T-helper 2 cell treated with Interferon-gamma antibody and Interleukin-4, amounts not matched to agents 5 μg/mL and 100 μg/mL, for 36 hours (primary cell): ENCODE measurements at regions not wholly inside any gene's neighbourhood (a gene's known extent, or its start where the extent isn't known, plus 50 kb on each side); places are given as distances from the start of the nearest gene placed in this dataset.
A peak's percentile ranks its signal among the peaks of the same experiment; 100 is the strongest.
"Not testable (repeated sequence)": the region's sequence is repeated elsewhere in the genome, so short reads cannot be mapped to it uniquely, and the experiment has no call there.

Source experiments
- DNase-seq: peaks from one replicate; pipeline ENCODE4 v3.0.0; 2021; ENCODE audit warnings: low spot score
- H3K27ac Mint-ChIP-seq: one replicate; pipeline ENCODE4 v1.8.0; 2021; ENCODE audit warnings: mild to moderate bottlenecking, mixed read lengths
- H3K27me3 Mint-ChIP-seq: one replicate; pipeline ENCODE4 v1.8.0; 2021; ENCODE audit warnings: low read depth, mixed read lengths
- H3K36me3 Mint-ChIP-seq: one replicate; pipeline ENCODE4 v1.8.0; 2021; ENCODE audit warnings: low read depth, mixed read lengths
- H3K4me1 Mint-ChIP-seq: one replicate; pipeline ENCODE4 v1.8.0; 2021; ENCODE audit warnings: low read depth, mixed read lengths
- H3K4me3 Mint-ChIP-seq: one replicate; pipeline ENCODE4 v1.8.0; 2022; ENCODE audit warnings: mild to moderate bottlenecking, moderate library complexity, mixed read lengths
- H3K9me3 Mint-ChIP-seq: one replicate; pipeline ENCODE4 v1.8.0; 2021; ENCODE audit warnings: mixed read lengths

- H3K9me3 Mint-ChIP-seq: peaks cover 10% of the 10 kb centered on the region
- H3K27ac Mint-ChIP-seq: no peak overlapping the region
- DNase-seq: no peak
- H3K4me1 Mint-ChIP-seq: peaks cover 50% of the 10 kb centered on the region
- peaks cover 14% of the 10 kb centered on the region for H3K36me3 Mint-ChIP-seq
- peaks cover 16% of the 10 kb centered on the region for H3K27me3 Mint-ChIP-seq
- H3K4me3 Mint-ChIP-seq: no peak overlapping the region
Measured at GRCh38 chr4:83213640-83214039, 71.0 kb downstream of the COQ2 start.

DNA sequence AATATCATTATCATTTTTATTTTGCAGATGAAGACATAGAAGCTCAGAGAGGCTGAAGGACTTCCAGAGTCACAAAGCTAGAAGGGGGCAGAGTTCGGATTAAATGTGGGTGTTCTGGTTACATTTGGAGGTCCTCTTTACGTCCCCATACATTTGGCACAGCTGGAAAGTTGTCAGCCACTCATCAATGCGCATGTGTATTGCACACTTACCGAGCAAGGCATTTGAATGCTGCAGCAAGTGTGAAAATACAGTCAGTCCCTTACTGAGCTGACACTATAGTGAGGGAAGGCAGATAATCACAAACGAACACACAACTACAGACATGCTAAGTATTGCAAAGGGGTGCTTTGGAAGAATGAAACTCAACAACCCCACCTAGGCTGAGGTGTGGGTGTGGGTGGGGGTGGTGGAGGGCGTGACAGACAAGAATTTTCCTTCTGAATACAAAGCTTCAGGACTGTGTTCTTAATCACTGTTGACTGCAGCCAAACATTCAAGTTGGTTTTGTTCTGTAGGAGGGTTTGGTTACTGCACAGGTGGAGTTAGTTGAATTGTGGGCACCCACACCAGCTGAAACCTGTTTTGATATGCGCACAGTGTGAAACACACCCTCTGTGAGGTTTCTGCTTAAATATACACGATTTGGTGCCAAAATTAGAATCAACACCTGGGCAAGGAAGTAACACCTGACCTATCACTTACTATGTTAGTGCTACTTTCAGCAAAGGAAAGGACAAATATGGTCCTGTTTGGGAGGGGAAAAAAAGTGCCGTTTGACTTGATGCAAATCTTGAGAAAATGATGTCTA lies 72.4 kb downstream of the COQ2 start:
- DNase-seq: no peak
- peak overlapping the region; percentile 86 for H3K27ac Mint-ChIP-seq
- peaks cover 24% of the 10 kb centered on the region for H3K27me3 Mint-ChIP-seq
- peaks cover 10% of the 10 kb centered on the region for H3K9me3 Mint-ChIP-seq
- peaks cover 14% of the 10 kb centered on the region for H3K36me3 Mint-ChIP-seq
- peaks cover 36% of the 10 kb centered on the region for H3K4me1 Mint-ChIP-seq
- H3K4me3 Mint-ChIP-seq: peak overlapping the region; percentile 65

- peaks cover 7% of the 10 kb centered on the region for H3K36me3 Mint-ChIP-seq
- no peak overlapping the region for H3K4me3 Mint-ChIP-seq
- H3K4me1 Mint-ChIP-seq: peaks cover 25% of the 10 kb centered on the region
- peaks cover 24% of the 10 kb centered on the region for H3K27me3 Mint-ChIP-seq
- H3K9me3 Mint-ChIP-seq: no peaks in the 10 kb centered on the region
- H3K27ac Mint-ChIP-seq: no peak overlapping the region
- no peak for DNase-seq
Measured at GRCh38 chr4:83209419-83209818, 75.2 kb downstream of the COQ2 start.

DNA sequence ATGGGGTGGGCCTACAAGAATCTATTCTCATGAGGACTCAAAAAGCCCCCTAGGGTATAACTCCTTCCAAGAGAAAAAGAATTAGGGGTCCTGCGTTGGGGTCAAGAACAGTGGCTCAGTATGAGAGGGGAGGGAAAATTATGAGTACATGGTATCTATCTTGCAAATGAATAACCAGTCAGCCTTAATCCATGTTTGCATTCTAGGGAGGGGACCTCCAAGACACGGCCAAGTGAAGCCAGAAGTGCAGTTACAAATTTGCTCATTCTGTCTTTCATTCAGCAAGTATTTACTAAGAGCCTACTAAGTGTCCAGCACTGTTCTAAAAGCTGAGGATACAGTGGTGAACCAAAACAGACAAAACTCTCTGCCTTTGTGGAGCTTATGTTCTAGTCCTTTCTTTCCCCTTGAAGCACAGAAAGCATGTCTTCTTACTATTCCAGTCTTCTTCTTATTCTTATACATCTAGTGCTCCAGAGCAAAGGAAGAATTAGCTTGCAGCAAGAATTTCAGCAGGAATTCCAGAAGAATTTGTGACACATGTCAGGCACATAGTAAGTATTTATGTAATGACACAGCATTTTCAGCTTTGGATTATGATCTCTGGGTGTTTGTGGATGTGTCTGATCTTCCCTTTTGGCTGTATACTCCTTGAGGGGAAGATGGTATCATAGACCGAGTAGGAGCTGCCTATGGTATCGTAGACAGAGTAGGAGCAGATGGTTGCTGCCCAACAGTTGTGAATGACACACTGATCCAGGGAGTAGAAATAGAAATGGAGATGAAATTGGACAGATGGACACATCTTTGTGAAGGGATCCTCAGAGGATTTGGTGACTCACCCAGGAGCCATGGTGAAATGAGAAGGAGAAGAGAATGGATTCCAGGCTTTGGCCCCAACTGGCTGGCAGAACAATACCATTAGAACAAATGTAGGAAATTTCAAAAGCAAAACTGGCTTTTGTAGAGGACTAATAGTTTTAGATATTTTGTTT lies 75.9 kb downstream of the COQ2 start:
- H3K27me3 Mint-ChIP-seq: peaks cover 24% of the 10 kb centered on the region
- no peak overlapping the region for H3K4me3 Mint-ChIP-seq
- H3K36me3 Mint-ChIP-seq: peaks cover 6% of the 10 kb centered on the region
- no peak overlapping the region for H3K27ac Mint-ChIP-seq
- DNase-seq: no peak
- peaks cover 25% of the 10 kb centered on the region for H3K4me1 Mint-ChIP-seq
- no peaks in the 10 kb centered on the region for H3K9me3 Mint-ChIP-seq

DNA sequence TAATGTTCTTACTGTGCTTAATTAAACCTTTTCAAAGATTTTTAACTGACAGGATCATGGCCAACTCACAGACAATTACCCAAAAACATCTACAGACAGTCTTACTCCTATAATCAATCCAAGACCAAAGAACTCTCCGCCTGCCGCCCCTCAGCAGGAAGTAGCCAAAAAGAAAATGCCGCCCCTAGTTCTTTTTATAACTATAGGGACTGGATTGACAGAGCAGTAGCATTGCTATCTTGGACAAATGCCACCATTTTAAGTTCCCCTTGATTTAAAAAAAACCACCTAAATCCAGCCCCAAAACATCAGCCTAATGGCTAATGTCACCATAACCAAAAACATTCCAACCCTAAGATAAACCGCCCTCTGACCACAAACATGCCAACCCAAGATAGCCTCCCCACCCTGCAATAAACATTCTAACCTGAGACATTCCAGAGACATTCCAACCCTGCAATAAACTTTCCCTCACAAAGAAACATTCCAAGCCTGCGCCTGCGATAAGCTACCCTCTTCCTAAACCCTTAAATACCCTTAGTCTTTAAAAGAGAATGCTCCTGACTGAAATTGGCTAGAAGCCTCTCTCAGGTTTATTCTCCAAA lies 77.0 kb downstream of the COQ2 start:
- DNase-seq: no peak
- Mint-ChIP-seq H3K9me3 (no peaks in the 10 kb centered on the region), H3K27ac (no peak overlapping the region)

GRCh38 chr4:83205760-83206159 lies 78.8 kb downstream of the COQ2 start:
- H3K36me3 Mint-ChIP-seq: no peaks in the 10 kb centered on the region
- no peak for DNase-seq

More for the DNA sequence above, 77.0 kb downstream of the COQ2 start:
- no peak overlapping the region for H3K4me3 Mint-ChIP-seq
- peaks cover 23% of the 10 kb centered on the region for H3K27me3 Mint-ChIP-seq
- H3K4me1 Mint-ChIP-seq: peaks cover 16% of the 10 kb centered on the region
- peaks cover under 1% of the 10 kb centered on the region for H3K36me3 Mint-ChIP-seq

DNA sequence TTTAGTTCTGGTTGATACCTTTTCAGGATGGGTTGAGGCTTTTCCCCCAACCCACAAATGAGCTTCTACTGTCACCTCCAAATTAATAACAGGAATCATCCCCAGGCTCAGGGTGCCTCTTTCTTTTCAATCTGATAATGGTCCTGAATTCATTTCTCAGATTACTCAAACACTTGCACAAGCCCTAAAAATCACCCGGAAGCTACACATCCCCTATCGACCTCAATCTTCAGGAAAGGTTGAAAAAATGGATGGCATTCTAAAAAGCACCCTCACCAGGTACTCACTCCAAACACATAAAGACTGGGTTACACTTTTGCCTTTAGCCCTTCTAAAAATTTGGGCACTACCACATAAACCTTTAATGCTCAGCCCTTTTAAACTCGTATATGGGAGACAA lies 79.9 kb downstream of the COQ2 start:
- Mint-ChIP-seq H3K4me3 (no peak overlapping the region), H3K9me3 (no peaks in the 10 kb centered on the region), H3K27me3 (peaks cover 20% of the 10 kb centered on the region), H3K4me1 (peaks cover 2% of the 10 kb centered on the region), H3K36me3 (no peaks in the 10 kb centered on the region), H3K27ac (no peak overlapping the region)
- DNase-seq: no peak

More at GRCh38 chr4:83205760-83206159, 78.8 kb downstream of the COQ2 start:
- Mint-ChIP-seq H3K4me1 (peaks cover 3% of the 10 kb centered on the region), H3K4me3 (no peak overlapping the region), H3K27me3 (peaks cover 24% of the 10 kb centered on the region), H3K27ac (no peak overlapping the region), H3K9me3 (no peaks in the 10 kb centered on the region)

GRCh38 chr4:83201761-83202160 lies 82.8 kb downstream of the COQ2 start:
- Mint-ChIP-seq H3K27me3 (peaks cover 7% of the 10 kb centered on the region), H3K36me3 (peaks cover 3% of the 10 kb centered on the region), H3K9me3 (peaks cover 3% of the 10 kb centered on the region), H3K27ac (no peak overlapping the region), H3K4me3 (no peak overlapping the region), H3K4me1 (peaks cover 4% of the 10 kb centered on the region)
- no peak for DNase-seq

GRCh38 chr4:83197555-83198235 lies 83.2 kb upstream of the PLAC8 start:
- H3K4me1 Mint-ChIP-seq: peaks cover 5% of the 10 kb centered on the region
- H3K27me3 Mint-ChIP-seq: peaks cover 7% of the 10 kb centered on the region
- H3K36me3 Mint-ChIP-seq: peaks cover 3% of the 10 kb centered on the region
- H3K9me3 Mint-ChIP-seq: peaks cover 3% of the 10 kb centered on the region
- no peak for DNase-seq
- H3K4me3 Mint-ChIP-seq: no peak overlapping the region
- H3K27ac Mint-ChIP-seq: no peak overlapping the region

DNA sequence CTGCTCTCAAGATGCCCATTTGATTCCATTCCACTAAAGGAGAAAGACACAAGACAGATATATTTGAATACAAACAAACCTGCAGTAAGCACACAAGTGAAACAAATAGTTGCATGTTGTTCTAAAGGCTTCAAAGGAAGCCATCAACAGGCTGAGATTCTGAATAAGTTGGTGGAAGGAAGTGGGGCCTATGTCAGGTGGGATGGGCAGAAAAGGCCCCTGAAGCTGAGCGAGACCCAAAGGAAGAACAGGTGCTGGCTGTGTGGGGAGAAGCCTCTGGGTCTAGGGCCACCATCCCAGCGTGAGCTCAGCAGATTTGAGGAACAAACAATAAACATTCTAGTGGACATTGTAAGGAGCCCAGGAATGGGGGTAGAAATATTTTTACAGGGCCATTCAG lies 82.4 kb upstream of the PLAC8 start:
- Mint-ChIP-seq H3K27ac (no peak overlapping the region), H3K36me3 (peaks cover 3% of the 10 kb centered on the region), H3K27me3 (peaks cover 4% of the 10 kb centered on the region), H3K4me3 (no peak overlapping the region), H3K4me1 (peaks cover 5% of the 10 kb centered on the region), H3K9me3 (peaks cover 3% of the 10 kb centered on the region)
- DNase-seq: no peak

DNA sequence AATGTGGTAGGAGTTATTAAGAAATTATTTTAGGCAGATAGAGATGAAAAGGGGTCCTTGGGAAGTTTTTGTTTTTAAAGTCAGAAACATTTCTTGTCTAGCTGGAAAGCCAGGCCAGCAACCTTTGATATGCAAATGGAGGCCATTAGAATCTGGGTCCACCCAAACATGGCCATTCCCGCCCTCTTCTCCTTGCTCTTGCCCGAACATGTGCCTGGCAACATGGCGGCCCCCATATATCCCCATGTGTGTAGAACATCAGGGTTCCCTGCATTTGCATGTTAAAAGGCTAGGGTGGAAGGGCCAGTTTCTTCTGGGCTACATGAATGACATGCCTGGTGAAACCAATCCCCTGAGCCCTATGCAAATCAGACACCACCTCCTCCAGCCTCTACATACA lies 80.7 kb upstream of the PLAC8 start:
- Mint-ChIP-seq H3K27me3 (peaks cover 4% of the 10 kb centered on the region), H3K4me3 (no peak overlapping the region), H3K4me1 (peaks cover 5% of the 10 kb centered on the region), H3K27ac (no peak overlapping the region), H3K9me3 (peaks cover 3% of the 10 kb centered on the region), H3K36me3 (peaks cover 3% of the 10 kb centered on the region)
- no peak for DNase-seq

- H3K9me3 Mint-ChIP-seq, H3K27me3 Mint-ChIP-seq, H3K27ac Mint-ChIP-seq, DNase-seq, H3K36me3 Mint-ChIP-seq, H3K4me1 Mint-ChIP-seq, H3K4me3 Mint-ChIP-seq: not testable (repeated sequence)
Measured at GRCh38 chr4:83194588-83194987, 80.1 kb upstream of the PLAC8 start.

DNA sequence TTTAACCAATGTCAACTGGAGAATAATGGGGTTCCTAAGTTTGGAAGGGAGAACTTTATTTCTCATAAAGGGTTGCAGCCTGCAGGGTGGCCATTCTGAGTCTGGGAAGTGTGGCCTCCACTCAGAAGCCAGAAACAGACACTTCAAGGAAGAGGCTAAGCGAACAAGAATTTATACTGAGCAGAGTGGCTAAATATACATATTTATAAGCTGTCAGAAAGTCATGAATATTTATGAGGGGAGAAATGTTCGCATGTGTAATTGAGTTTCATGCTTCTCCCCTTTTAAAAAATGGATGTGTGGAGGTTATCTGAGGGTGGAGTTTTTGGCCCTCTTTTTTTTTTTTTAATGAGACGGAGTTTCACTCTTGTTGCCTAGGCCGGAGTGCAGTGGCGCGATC lies 78.1 kb upstream of the PLAC8 start:
- Mint-ChIP-seq H3K27me3 (peaks cover 7% of the 10 kb centered on the region), H3K4me3 (no peak overlapping the region), H3K9me3 (peaks cover 3% of the 10 kb centered on the region), H3K27ac (no peak overlapping the region), H3K36me3 (peaks cover 5% of the 10 kb centered on the region), H3K4me1 (peaks cover 8% of the 10 kb centered on the region)
- DNase-seq: no peak
